Urinary bladder (tissue), 3 donors: ENCODE measurements at regions not wholly inside any gene's neighbourhood (a gene's known extent, or its start where the extent isn't known, plus 50 kb on each side); places are given as distances from the start of the nearest gene placed in this dataset.

ENCODE experiments used
- DNase-seq: peaks from one replicate; pipeline ENCODE4 v3.0.0-alpha.2; 2015; ENCODE audit errors: extremely low spot score
- H3K27ac ChIP-seq: one replicate; pipeline ENCODE4 v1.5.1; 2013; ENCODE audit warnings: low read depth, mild to moderate bottlenecking, moderate library complexity
- H3K36me3 ChIP-seq: one replicate; pipeline ENCODE4 v1.6.1; 2013; ENCODE audit warnings: mild to moderate bottlenecking, moderate library complexity; ENCODE audit not compliant: insufficient read depth
- H3K4me1 ChIP-seq: one replicate; pipeline ENCODE4 v1.6.1; 2013; ENCODE audit warnings: mild to moderate bottlenecking, moderate library complexity; ENCODE audit not compliant: insufficient read depth
- H3K4me3 ChIP-seq: one replicate; pipeline ENCODE4 v1.5.1; 2013; ENCODE audit warnings: low read depth, low read length
- WGBS: extraction: QIAGEN DNeasy Blood & Tissue Kit; methylation state at CpG from one replicate; pipeline ENCODE4 v1.1.7; 2013; 5-methylcytosine and 5-hydroxymethylcytosine counted together
- donor health status: healthy with polysubstance abuse.
- donor health status: healthy.

DNA sequence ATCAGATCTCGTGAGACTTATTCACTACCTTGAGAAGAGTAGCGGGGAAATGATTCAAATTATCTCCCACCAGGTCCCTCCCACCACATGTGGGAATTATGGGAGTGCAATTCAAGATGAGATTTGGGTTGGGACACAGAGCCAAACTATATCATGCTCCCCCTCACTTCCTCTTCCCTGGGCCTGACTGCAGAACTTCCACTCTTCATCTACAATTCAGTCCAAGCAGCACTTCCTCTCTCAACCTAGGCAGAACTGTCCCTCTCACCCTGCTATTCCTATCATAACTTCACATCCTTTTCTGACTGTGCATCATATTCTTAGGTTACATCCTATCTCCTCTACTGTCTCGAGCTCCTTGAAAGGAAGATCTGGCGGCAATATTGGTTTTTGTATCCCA, 184.0 kb upstream of the HDDC2 start:
- WGBS: 82% methylated on average over 4 of the region's 4 CpGs
- H3K4me1 ChIP-seq: no peaks in the 10 kb centered on the region
- H3K4me3 ChIP-seq: no peak overlapping the region
- H3K36me3 ChIP-seq: no peaks in the 10 kb centered on the region
- H3K27ac ChIP-seq: no peak overlapping the region
- DNase-seq: no peak

- 72% methylated on average over 2 of the region's 2 CpGs for WGBS
- H3K36me3 ChIP-seq: no peaks in the 10 kb centered on the region
- no peak overlapping the region for H3K27ac ChIP-seq
- DNase-seq: no peak
- H3K4me3 ChIP-seq: no peak overlapping the region
- H3K4me1 ChIP-seq: no peaks in the 10 kb centered on the region
Observed at GRCh38 chr6:125486881-125487280, 185.1 kb upstream of the HDDC2 start.

GRCh38 chr6:125489579-125490285, 188.0 kb upstream of the HDDC2 start:
- Histone ChIP-seq H3K36me3 (no peaks in the 10 kb centered on the region), H3K27ac (no peak overlapping the region)
- WGBS: 53% methylated on average over 2 of the region's 2 CpGs

GRCh38 chr6:125491860-125492618, 190.3 kb upstream of the HDDC2 start:
- DNase-seq: no peak
- Histone ChIP-seq H3K4me1 (no peaks in the 10 kb centered on the region), H3K36me3 (no peaks in the 10 kb centered on the region), H3K4me3 (no peak overlapping the region), H3K27ac (no peak overlapping the region)
- WGBS: 61% methylated on average over 8 of the region's 8 CpGs

More at GRCh38 chr6:125489579-125490285, 188.0 kb upstream of the HDDC2 start:
- no peak for DNase-seq
- no peak overlapping the region for H3K4me3 ChIP-seq
- no peaks in the 10 kb centered on the region for H3K4me1 ChIP-seq

DNA sequence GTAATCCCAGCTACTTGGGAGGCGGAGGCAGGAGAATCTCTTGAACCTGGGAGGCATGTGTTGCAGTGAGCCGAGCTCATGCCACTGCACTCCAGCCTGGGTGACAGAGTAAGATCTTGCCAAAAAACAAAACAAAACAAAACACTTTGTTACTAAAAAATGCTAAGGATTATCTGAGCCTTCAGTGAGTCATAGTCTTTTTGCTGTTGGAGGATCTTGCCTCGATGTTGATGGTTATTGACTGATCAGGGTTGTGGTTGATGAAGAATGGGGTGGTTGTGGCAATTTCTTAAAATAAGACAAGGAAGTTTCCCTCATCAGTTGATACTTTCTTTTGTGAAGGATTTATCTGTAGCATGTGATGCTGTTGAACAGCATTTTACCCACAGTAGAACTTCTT, 196.8 kb upstream of the HDDC2 start:
- DNase-seq: no peak
- Histone ChIP-seq H3K4me3 (no peak overlapping the region), H3K27ac (no peak overlapping the region), H3K36me3 (no peaks in the 10 kb centered on the region), H3K4me1 (no peaks in the 10 kb centered on the region)
- WGBS: 91% methylated on average over 3 of the region's 3 CpGs

DNA sequence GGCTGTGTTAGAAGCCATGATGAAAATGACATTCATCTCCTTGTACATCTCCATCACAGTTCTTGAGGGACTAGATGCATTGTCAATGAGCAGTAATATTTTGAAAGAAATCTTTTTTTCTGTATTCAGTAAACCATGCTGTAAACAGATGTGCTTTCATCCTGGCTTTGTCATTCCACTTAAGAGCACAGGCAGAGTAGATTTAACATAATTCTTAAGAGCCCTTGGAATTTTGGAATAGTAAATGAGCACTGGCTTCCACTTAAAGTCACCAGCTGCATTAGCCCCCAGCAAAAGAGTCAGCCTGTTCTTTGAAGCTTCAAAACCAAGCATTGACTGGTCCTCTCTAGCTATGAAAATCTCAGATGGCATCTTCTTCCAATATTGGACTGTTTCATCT, 197.8 kb upstream of the HDDC2 start:
- H3K27ac ChIP-seq: no peak overlapping the region
- no peak overlapping the region for H3K4me3 ChIP-seq
- no peaks in the 10 kb centered on the region for H3K4me1 ChIP-seq
- H3K36me3 ChIP-seq: no peaks in the 10 kb centered on the region
- no peak for DNase-seq

DNA sequence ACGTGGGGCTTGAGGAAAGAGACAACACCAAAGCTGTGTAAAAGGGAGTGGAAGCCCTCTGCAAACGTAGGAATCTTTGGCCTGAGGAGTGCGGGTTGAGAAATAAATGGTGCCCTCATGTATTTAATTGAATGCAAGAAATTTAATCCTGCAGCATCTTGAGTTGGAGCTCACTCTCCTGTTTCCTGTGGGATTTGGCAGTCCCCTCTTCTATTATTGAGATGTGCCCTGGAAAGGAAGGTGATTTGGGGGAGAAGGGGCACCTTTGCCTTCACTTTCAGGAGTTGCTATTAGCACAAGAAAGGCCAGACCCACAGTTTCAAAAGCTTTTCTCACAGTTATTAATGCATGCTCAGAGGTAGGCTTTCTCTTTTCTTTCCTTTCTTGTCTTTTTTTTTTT, 201.4 kb upstream of the HDDC2 start:
- WGBS: 54% methylated on average over 3 of the region's 3 CpGs
- no peaks in the 10 kb centered on the region for H3K36me3 ChIP-seq
- no peak for DNase-seq
- H3K4me1 ChIP-seq: no peaks in the 10 kb centered on the region
- no peak overlapping the region for H3K4me3 ChIP-seq
- H3K27ac ChIP-seq: no peak overlapping the region

DNA sequence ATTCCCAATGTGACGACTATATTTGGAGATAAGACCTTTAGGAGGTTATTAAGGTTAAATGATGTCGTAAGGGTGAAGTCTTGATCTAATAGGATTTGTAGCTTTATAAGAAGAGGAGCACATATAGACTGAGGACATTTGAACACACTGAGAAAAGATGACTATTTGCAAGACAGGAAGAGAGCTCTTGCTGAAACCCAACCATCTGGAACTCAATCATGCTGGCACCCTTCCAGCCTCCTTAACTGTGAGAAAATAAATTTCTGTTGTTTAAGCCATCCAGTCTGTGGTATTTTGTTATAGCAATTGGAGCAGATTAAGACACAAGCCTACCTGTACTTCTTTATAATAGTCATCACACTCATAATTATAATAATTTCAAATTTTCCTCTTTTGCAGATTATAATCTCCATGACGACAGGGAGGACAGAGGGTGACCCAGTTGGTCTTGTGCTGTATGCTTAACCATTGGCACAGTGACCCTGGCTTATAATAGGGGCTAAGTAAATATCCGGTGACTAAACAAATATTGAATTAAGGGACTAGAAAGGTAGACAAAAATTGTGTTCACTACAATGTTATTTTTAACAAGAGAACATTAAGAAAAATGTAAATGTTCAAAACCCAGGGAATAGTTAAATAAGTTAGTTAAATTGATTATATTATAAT, 206.4 kb upstream of the HDDC2 start:
- no peak for DNase-seq

GRCh38 chr6:125508793-125509192, 207.0 kb upstream of the HDDC2 start:
- H3K4me1 ChIP-seq: no peaks in the 10 kb centered on the region
- H3K4me3 ChIP-seq: no peak overlapping the region
- DNase-seq: no peak
- 71% methylated on average over 1 of the region's 1 CpG for WGBS
- H3K36me3 ChIP-seq: no peaks in the 10 kb centered on the region
- H3K27ac ChIP-seq: no peak overlapping the region

More for the DNA sequence above, 206.4 kb upstream of the HDDC2 start:
- no peak overlapping the region for H3K4me3 ChIP-seq
- WGBS: 77% methylated on average over 4 of the region's 4 CpGs
- H3K4me1 ChIP-seq: no peaks in the 10 kb centered on the region
- H3K27ac ChIP-seq: no peak overlapping the region
- no peaks in the 10 kb centered on the region for H3K36me3 ChIP-seq

GRCh38 chr6:125509477-125509876, 207.7 kb upstream of the HDDC2 start:
- Histone ChIP-seq H3K36me3 (no peaks in the 10 kb centered on the region), H3K4me3 (no peak overlapping the region), H3K4me1 (no peaks in the 10 kb centered on the region), H3K27ac (no peak overlapping the region)
- 81% methylated on average over 2 of the region's 2 CpGs for WGBS
- DNase-seq: no peak

GRCh38 chr6:125510405-125510804, 208.6 kb upstream of the HDDC2 start:
- Histone ChIP-seq H3K36me3 (no peaks in the 10 kb centered on the region), H3K27ac (no peak overlapping the region), H3K4me3 (no peak overlapping the region), H3K4me1 (no peaks in the 10 kb centered on the region)
- DNase-seq: no peak
- WGBS: 86% methylated on average over 2 of the region's 2 CpGs

GRCh38 chr6:125511809-125512396, 210.1 kb upstream of the HDDC2 start:
- Histone ChIP-seq H3K27ac (no peak overlapping the region), H3K4me1 (no peaks in the 10 kb centered on the region), H3K4me3 (no peak overlapping the region), H3K36me3 (no peaks in the 10 kb centered on the region)
- WGBS: 80% methylated on average over 2 of the region's 2 CpGs
- DNase-seq: no peak

- WGBS: 84% methylated on average over 2 of the region's 2 CpGs
- Histone ChIP-seq H3K36me3 (no peaks in the 10 kb centered on the region), H3K4me1 (no peaks in the 10 kb centered on the region), H3K4me3 (no peak overlapping the region), H3K27ac (no peak overlapping the region)
- no peak for DNase-seq
Observed at GRCh38 chr6:125512621-125513020, 210.9 kb upstream of the HDDC2 start.

- Histone ChIP-seq H3K4me1 (no peaks in the 10 kb centered on the region), H3K27ac (no peak overlapping the region), H3K4me3 (no peak overlapping the region), H3K36me3 (no peaks in the 10 kb centered on the region)
- no peak for DNase-seq
Observed at GRCh38 chr6:125513978-125514377, 212.2 kb upstream of the HDDC2 start.
